A673 (cell line): ENCODE measurements at regions not wholly inside any gene's neighbourhood (a gene's known extent, or its start where the extent isn't known, plus 50 kb on each side); places are given as distances from the start of the nearest gene placed in this dataset.

Experiments used
- CTCF ChIP-seq: fragments of 300-800, 200-600 bp; sonication (generic); conservative IDR thresholded peaks from 2 replicates; pipeline ENCODE4 v1.5.1; 2017; ENCODE audit warnings: low read depth, mild to moderate bottlenecking, antibody characterized with exemption, low read length, moderate library complexity, mixed read lengths
- EZH2 ChIP-seq: fragments of 200-600 bp; sonication (generic); IDR thresholded peaks from 2 replicates; pipeline ENCODE4 v1.6.1; 2017; ENCODE audit warnings: borderline replicate concordance, low read depth, mild to moderate bottlenecking, mixed read lengths, antibody characterized with exemption, low read length; ENCODE audit not compliant: poor library complexity, severe bottlenecking

GRCh38 chr2:162974771-162975170, 136.2 kb upstream of the KCNH7 start:
- TF ChIP-seq CTCF (no peak), EZH2 (no peak)
